DOHH2 (cell line): ENCODE measurements at regions not wholly inside any gene's neighbourhood (a gene's known extent, or its start where the extent isn't known, plus 50 kb on each side); places are given as distances from the start of the nearest gene placed in this dataset.

ENCODE experiments used
- EZH2phosphoT487 ChIP-seq: fragments of 200-600 bp; sonication (generic); IDR thresholded peaks from 2 replicates; pipeline ENCODE4 v1.6.1; 2017; ENCODE audit warnings: borderline replicate concordance, mild to moderate bottlenecking, antibody characterized with exemption, low read length, moderate library complexity, mixed read lengths
- TF ChIP-seq, protein P1 (sequence below): fragments of 200-600 bp; sonication (generic); IDR thresholded peaks from one replicate; pipeline ENCODE4 v1.5.1; 2014; ENCODE audit warnings: antibody characterized with exemption, mild to moderate bottlenecking, low read depth, low read length; ENCODE audit not compliant: poor library complexity, severe bottlenecking

DNA sequence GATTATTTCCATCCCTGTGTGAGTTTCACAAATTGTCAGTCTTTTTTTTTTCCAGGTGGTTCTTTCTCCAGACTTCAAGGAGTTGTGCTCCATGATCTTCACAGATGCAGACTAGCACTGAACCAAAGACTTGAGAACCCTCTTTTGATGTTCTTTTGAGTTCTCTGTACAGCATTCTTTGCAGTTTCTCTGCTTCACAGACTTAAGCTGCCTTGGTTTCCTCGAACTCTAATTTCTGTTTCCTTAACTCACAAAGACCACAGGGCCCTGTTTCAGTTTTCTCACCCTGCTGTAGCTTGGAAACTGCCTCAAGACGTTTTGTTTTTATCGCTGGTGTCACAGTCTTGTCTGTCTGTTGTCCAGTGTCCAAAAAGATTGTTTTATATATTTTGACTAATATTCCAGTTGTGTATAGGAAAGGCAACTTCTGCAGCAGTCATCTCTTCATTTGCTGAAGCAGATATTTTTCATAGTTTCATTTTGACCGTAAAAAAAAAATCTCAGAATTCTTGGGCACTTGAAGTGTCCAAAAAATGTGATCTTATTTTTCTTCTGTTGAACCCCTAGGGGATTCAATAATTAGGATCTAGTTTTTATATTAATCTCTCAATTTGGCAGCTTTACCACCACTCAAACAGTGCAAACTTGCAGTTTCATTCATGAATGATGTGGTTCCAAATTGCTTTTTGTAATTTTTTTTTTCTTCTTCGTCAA is 97.0 kb upstream of the MC4R start:
- TF ChIP-seq, protein P1, sequence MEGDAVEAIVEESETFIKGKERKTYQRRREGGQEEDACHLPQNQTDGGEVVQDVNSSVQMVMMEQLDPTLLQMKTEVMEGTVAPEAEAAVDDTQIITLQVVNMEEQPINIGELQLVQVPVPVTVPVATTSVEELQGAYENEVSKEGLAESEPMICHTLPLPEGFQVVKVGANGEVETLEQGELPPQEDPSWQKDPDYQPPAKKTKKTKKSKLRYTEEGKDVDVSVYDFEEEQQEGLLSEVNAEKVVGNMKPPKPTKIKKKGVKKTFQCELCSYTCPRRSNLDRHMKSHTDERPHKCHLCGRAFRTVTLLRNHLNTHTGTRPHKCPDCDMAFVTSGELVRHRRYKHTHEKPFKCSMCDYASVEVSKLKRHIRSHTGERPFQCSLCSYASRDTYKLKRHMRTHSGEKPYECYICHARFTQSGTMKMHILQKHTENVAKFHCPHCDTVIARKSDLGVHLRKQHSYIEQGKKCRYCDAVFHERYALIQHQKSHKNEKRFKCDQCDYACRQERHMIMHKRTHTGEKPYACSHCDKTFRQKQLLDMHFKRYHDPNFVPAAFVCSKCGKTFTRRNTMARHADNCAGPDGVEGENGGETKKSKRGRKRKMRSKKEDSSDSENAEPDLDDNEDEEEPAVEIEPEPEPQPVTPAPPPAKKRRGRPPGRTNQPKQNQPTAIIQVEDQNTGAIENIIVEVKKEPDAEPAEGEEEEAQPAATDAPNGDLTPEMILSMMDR, result no peak
- TF ChIP-seq EZH2phosphoT487, result no peak
